ENCODE measurements at regions not wholly inside any gene's neighbourhood (a gene's known extent, or its start where the extent isn't known, plus 50 kb on each side); places are given as distances from the start of the nearest gene placed in this dataset.

DNA sequence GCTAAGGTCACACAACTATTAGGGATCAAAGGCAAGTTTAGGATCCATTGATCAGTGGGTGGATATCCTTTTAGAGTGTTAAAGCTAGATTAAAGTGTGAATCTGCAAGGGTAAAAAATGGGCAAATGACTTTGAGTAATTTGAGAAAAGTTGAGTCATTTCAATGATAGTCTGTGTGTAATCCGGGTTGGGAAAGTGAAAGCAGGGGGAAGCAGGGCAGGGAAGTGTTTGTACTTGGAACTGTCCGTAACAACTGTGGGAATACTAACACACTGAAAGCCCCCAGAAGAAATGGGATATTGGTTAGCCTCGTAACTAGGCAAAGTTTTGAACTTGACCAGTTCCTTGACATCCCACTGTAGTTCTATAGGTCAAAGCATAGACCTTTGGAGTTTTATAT lies 187.2 kb upstream of the SLITRK3 start:
- TF ChIP-seq, protein P1, sequence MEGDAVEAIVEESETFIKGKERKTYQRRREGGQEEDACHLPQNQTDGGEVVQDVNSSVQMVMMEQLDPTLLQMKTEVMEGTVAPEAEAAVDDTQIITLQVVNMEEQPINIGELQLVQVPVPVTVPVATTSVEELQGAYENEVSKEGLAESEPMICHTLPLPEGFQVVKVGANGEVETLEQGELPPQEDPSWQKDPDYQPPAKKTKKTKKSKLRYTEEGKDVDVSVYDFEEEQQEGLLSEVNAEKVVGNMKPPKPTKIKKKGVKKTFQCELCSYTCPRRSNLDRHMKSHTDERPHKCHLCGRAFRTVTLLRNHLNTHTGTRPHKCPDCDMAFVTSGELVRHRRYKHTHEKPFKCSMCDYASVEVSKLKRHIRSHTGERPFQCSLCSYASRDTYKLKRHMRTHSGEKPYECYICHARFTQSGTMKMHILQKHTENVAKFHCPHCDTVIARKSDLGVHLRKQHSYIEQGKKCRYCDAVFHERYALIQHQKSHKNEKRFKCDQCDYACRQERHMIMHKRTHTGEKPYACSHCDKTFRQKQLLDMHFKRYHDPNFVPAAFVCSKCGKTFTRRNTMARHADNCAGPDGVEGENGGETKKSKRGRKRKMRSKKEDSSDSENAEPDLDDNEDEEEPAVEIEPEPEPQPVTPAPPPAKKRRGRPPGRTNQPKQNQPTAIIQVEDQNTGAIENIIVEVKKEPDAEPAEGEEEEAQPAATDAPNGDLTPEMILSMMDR (IDR thresholded peaks at IDR 0.05; ENCODE audit: low read depth, low read length), result no peak
- TF ChIP-seq MYC (IDR thresholded peaks at IDR 0.05; ENCODE audit: low read depth, low read length), result no peak
